SIG-M5 treated with dmso at 0.1 percent for 504 hours (cell line): ENCODE measurements at regions not wholly inside any gene's neighbourhood (a gene's known extent, or its start where the extent isn't known, plus 50 kb on each side); places are given as distances from the start of the nearest gene placed in this dataset.

Source experiments
- DNase-seq: peaks from one replicate; lab custom pipeline; 2025; ENCODE audit not compliant: unreplicated experiment; lab: John Stamatoyannopoulos, UW

DNA sequence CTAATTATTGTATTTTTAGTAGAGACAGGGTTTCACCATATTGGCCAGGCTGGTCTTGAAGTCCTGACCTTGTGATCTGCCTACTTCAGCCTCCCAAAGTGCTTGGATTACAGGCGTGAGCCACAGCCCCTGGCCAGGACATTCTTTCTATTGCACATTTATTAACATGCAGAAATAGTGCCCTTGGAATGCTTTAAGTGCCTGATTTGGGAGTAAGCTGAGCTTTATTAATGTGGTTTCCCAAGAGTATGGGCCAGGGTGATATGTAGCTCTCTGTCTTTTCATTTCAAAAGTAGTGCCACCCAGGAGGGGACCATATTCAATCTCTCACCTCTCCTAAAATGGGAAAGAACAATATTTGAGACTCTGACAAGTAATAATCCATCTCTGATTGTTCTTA lies 970.7 kb downstream of the KCNMA1 start:
- no peak for DNase-seq

DNA sequence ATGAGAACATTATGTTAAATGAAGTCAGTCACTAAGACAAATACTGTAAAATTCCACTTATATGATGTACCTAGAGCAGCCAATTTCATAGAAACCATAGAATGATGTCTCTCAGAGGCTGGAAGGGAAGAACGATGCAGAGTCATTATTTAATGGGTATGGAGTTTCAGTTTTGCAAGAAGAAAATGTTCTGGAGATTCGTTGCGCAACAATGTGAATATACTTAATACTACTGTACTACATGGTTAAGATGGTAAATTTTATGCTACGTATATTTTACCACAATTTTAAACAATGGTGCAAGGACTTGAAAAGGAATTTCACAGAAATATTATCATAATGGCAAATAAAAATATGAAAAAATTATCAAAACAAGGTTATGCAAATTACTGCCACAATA lies 972.6 kb downstream of the KCNMA1 start:
- no peak for DNase-seq

DNA sequence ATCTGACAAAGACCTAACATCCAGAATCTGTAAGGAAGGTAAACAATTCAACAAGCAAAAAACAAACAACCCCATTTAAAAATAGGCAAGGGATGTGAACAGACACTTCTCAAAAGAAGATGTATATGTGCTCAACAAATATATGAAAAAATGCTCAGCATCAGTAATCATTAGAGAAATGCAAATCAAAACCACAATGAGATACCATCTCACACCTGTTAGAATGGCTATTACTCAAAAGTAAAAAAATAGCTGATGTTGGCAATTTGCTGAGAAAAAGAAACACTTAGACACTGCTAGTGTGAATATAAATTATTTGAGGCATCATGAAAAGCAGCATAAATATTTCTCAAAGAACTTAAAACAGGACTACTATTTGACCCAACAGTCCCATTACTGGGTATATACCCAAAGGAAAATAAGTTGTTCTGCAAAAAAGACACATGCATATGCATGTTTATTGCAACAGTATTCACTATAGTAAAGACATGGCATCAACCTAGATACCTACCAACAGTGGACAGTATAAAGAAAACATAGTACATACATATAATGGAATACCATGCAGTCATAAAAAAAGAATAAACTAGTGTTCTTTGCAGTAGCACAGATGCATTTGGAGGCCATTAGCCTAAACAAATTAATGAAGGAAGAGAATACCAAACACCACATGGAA lies 980.1 kb downstream of the KCNMA1 start:
- no peak for DNase-seq

DNA sequence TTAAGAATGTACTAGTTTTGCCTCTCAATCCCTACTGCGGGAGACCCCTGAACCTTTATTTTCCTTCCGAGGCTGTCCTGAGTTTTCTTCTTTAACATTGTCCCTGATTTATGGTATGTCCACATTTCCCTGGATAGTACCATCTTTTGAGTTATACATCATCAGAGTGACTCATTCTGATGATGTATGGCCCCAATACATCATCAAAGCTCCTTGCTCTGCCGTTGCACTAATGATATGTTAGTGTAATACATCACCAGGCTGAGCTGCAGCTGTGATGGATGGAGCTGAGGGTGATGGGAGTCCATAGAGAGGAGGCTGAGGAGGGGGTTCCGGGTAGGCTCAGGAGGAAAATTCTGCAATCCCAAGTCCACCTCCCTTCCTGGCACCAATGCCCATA lies 986.5 kb downstream of the KCNMA1 start:
- DNase-seq, result no peak

DNA sequence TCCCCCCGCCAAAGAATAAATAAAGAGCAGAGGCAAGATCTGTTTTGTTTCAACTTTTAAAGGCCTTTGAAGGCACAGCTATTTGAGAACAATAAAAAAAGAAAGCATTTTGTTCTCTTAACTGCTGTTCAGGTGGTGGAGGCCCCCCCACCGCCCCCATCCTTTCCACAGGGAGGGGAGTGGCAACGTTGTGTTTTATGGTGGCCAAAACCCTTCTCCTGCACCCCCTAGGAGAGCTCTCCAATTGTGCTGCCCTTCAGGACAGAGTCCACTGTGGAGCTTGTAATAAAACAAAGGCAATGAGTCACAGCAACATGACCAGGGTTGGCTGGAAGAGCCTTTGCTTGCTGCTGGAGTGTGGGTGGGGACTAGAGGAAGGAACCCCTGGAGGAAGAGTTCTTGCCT lies 987.9 kb downstream of the KCNMA1 start:
- no peak for DNase-seq

DNA sequence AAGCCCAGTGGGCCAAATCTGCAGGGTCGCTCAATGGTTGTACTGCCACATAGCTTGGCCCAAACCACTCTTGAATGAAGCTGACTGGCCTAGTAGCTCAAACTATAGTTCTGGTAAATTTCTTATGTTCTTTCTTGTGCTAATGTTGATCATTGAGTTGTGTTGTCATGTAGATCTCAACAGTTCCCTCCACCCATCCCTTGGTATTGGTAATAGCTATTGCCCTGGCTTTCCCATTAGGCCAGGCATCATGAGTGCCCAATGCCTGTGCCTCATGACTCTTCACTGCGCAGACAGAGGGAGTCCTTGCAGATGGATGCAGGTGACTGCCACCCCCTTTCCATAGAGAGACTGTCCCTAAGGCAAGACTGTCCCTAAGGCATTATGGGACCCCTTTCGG lies 988.4 kb downstream of the KCNMA1 start:
- no peak for DNase-seq

DNA sequence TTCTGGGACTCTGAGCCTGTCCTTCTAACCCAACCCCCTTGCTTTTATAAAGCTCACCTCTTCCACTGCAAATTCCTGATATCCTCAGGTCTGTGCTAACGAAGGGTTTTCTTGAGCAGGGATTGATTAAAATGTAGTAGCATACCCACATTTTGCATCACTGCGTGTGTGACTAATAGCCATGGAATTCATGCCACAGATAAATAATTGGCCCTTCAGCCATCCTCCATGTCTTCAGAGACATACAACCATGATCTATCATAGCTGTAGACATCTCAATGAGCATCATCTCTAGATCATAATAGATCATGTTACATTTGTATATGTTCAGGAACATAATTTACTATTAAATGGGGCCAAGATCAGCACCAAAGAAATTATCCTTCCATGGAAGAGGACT lies 990.3 kb downstream of the KCNMA1 start:
- DNase-seq, result no peak

DNA sequence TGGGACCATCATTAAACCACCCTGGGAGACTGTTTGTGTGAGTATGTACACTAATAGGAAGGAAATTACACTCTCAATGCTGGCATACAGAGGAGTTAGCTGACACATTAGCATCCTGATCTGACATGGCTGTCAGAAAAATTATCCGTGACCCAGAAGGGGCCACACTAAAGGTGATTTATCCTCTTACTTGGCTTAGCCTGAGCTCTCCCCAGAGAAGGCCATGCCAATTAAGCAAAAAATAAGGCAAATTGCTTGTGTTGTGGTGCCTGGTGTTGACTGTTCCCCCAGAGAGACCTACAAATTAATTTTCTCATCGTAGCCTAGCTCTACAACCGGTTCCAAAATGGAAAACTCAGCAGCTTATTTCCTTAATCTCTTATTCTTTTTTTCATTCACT lies 992.3 kb downstream of the KCNMA1 start:
- no peak for DNase-seq

DNA sequence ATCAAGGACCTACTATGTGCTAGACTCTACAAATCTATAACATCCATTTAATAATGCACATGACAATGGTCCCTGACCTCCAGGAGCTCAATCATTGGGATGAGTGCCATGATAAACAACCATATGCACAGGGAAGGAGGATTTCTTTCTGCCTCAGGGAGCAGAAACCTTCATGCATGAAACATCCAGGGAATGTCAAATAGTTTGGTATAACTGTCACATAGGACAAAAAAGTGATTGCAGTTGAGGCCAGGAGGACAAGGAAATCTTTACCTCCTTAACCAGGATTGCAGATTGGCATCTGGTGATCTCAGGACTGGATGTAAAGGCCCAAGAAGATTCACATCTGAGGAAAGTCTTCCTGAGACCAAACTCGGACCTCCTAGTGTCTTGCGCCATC lies 993.1 kb downstream of the KCNMA1 start:
- DNase-seq, result no peak

DNA sequence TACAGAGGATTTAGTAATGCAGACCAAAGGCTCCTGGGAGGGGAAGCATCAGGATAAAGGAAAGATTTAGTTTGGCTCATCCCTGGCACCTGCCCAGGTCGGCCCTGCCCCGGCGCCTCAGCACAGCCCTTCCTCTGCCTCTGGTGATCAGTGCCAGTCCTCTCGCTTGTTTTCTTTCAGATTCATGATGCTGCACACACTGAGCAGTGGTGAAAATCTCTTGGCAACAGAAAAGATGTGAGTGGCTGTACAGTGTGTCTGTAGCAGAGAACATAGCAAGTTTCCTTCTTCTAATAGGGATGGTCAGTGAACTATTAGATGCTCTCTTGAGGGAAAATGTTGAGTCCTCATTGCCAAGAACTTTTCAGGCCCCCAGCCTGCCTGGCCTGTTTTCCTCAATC lies 994.1 kb downstream of the KCNMA1 start:
- no peak for DNase-seq

DNA sequence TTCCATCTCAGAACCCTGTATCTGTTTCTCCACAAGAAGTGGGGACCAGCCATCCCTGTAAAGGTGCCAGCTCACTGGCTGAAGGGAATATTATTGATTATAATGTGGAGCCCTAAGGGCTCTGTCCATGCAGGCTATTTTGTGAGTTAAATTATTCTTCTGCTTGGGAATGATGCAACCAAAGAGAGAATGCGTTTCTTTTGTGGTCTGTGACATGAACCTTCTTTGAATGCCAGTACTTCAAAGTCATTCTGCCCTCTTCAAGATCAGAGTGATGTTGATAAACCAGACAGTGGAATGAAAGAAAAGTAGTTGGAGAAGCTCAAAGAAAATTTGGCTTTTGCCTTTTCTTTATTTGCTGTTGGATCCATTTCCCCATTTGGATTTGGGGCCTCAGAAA lies 995.2 kb downstream of the KCNMA1 start:
- DNase-seq, result no peak

DNA sequence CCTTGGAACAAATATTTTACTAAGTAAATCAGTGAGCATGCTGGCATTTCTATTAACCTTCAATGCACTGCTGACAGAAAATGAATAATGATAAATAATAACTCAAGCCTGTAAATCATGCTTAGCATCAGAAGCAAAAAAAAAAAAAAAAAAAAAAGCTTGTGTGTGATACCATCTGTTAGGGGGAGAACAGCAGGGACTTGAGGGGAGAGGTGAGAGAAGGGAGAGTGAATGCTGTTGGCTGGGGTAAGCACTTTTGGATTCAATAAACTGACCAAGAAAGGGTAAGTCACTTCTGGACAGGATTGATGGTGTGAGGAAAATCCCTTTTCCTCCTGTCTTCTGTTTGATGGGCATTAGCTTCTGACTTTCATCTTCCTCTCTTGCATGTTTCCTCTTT lies 996.4 kb downstream of the KCNMA1 start:
- DNase-seq, result no peak

DNA sequence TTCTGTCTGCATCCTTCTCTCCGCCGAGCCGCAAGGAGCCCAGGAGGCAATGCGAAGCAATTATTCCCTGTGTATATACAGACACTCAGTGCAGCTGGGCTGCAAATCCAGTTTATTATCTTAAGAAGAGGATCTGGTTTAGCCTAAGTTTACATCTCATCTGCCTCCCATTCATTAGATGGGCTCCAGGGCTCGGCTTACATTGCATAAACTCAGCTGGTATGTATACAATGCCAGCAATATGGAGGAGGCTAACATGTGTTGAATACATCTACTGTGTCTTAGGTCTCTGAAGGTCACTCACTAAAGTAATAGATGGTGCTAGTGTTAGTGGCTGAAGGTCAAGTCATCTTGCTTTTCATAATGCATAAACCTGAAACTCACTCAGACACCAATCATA lies 996.8 kb downstream of the KCNMA1 start:
- no peak for DNase-seq

DNA sequence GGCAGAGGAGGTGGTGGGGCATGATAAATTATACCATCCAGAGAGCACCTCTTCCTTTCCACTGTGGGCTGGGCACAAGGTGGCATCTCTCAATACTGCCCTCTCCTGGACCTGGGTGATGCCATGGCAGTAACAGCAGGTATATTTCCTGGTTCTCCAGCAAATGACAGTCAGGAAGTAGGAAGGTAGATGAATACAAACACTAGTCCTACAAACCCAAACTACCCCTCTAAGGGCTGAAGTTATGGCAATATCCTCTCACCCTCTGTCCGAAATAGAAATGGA lies 1004.9 kb downstream of the KCNMA1 start:
- DNase-seq, result peak; percentile 16

DNA sequence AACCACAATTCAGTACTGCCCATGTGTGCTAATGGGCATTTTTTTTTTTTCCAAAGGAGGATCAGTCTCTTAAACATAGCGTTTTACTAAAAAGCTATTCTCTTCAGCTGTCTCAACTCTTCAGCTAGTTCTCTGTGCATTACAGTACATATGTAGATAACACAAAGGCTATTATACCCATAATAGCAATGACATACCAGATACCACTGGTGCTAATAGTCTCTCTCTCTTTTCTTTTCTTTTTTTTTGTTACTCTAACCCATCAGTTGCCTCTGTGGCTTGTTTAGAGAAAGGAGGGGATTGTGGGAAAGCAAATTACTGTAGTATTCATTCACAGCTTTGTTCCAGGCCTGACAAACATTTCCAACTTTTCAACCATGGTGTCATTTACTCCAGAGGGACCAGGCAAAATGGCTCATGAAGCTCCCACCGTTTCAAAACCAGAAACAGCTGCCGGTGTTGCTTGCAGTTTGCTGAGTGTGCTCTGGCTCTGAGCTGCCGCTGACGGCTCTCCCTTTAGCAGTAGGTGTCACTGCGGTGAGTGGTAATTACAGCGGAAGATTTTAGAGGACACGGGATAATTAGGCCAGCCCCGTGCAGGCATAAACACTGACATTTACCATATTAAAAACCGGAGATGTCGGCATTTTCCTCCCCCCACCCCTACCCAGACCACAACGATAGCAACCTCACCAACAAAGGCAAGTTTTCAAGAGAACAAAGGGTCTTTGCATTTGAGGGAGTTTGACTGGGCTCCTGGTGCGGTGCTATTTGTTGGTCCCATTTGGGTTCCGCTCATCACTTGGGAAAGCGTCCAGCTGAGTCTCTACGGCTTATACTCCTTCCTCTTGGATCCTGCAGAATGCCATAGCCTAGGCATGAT lies 1005.5 kb downstream of the KCNMA1 start:
- DNase-seq, result no peak

DNA sequence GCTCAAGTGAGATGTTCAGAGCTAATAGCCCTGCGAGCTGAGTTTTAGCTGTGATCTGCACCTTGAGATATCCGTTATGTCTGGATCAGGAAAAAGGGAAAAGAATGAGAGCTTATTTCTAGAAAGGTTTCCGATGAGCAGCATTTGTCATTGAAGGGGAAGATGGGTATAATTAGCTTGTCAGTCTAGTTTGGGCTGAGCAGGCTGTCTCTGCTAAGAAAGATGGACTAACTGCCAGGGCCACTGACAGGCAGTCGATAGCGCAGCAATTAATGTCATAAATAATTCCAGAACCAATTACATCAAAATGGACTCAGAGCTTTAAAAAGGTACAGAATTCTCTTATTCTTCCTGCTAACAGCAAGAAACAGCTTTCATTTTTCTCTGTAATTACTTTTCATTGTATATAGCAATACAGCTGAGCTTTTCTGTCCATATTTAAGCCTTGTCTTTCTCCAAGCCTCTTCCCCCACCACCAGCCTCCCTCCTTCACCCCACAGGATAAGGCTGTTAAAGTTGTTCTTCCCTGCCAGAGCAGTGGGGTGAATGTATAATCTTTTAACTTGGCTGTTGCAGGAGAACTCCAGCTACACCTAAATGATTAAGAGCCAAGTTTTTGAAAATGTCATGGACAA lies 1006.5 kb downstream of the KCNMA1 start:
- DNase-seq, result no peak

DNA sequence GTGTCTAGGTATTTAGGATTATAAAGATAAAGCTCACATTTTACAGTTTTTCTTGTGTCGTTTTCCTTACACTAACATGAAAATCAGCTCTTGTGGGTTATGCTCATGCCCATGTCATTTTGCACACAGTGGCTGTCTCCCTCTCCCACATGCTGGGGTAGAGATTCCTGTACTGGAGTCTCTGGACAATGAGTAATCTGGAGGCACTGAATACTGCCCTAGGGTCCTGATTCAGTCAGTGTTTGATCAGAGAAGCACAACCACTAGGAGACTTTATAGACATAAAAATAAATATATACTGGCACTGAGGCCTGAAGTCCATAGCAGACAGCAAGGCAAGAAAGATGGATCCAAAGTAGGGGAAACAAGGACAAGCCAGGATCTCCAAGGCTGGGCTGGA lies 1008.8 kb downstream of the KCNMA1 start:
- no peak for DNase-seq

DNA sequence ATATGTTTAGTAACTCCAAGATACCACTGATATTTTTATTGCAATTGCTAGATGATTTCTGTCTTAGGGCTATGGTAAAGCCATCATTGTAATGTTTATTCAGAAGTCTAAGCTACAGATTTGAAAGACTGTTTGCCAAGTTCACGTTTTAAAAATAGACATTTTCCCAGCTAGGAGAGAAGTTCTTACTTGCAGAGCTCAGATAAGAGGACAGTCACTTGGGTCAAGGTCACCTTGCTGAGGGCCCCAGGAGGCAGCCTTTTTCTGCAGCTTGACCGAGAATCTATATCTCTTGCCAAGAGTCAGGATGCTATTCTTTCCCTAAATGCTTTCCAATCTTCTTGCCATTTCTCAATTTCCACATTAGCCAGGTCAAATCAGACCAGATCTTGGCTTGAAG lies 1011.2 kb downstream of the KCNMA1 start:
- DNase-seq, result no peak

DNA sequence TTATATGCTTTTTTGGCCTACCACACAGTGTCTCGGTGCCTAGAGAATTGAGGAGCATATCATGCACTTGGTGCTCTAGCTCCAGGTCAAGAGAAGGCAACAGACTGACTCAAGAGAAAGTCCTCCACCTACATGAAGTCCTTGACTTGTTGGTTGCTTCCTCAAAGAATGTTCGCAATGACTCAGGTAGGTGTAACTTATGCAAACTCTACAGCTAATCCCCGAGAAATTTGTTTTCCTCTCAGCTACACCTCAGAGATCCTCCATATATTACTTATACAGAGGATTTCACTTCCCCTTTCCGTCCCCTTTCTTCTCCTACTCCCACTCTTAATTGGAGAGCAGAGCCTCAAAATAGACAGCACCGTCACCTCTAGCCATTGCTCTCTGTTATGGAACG lies 1013.1 kb downstream of the KCNMA1 start:
- DNase-seq, result peak; percentile 24

DNA sequence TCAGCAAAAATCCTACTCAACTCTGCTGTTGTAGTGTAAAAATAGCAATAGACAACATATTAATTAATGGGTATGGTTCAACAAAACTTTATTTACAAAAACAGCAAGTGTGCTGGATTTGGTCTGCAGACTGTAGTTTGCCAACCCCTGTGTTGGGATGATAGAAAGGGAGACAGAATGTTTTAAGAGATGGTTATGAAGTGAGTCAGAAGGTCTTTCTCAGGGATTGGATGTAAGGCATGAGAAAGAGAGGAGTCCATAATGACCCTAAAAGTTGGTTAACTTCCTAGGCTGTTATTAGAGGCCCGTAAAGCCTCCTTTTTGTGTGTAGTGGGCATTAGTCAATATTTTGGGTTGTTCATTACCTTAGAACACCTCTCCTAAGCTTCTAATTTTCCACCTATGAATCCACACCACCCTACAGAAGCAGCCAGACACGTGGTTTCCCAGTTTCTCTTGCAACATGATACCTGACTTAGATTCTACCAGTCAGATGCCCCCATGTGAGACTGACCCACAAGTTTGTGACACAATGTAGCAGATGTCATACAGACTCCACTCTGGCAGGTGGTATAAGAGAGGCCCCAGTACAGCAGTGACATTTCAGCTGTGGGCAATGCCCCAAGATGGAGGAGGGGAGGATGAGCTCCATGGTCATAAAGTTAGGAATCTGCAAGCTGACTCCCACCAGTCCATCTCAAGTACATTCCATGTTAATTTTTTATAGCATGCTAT lies 1015.6 kb downstream of the KCNMA1 start:
- DNase-seq, result no peak

DNA sequence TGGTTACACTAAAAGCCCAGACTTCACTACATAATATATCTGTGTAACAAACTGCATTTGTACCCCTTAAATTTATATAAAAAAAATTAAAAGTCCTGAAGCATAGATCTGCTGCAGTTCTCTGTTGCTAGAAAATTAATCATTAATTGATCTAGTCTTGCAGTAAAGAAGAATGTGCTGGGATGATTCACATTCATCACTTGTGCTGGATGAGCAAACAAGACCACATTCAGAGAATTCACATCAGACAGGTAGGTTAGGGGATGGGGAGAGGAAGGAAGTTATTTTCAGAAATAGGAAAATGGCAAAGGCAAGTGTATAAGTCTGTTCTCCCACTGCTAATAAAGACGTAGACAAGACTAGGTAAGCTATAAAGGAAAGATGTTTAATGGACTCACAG lies 1019.0 kb downstream of the KCNMA1 start:
- no peak for DNase-seq

DNA sequence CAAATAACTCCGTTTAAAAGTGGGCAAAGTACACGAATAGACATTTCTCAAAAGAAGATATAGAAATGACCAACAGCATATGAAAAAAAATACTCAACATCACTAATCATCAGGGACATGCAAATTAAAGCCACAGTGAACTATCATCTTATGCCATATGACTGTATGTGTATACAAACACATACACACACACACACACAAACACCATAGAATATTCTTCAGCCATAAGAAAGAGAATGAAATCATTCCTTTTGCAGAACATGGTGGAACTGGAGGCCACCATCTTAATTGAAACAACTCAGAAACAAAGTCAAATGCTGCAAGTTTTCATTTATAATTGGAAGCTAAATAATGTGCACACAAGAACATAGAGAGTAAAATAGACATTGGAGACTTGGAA lies 1019.4 kb downstream of the KCNMA1 start:
- no peak for DNase-seq
